Tibial artery (tissue), 4 donors: ENCODE measurements at regions not wholly inside any gene's neighbourhood (a gene's known extent, or its start where the extent isn't known, plus 50 kb on each side); places are given as distances from the start of the nearest gene placed in this dataset.

Source experiments
- DNase-seq, 2 donors: peaks; one replicate each; pipeline ENCODE4 v3.0.0-alpha.2; 2019
- H3K27ac ChIP-seq, 2 donors: fragments of 200-600 bp; sonication (generic) in 1 of 2; 1 replicate in 1 of 2; 2 replicates in 1 of 2; pipeline ENCODE4 v1.5.1; 2018 to 2019; ENCODE audit warnings: mild to moderate bottlenecking in 1 of 2
- H3K27me3 ChIP-seq, 2 donors: fragments of 200-600 bp; sonication (generic) in 1 of 2; one replicate each; pipeline versions ENCODE4 v1.5.1 to v1.6.0; 2016 to 2019
- H3K36me3 ChIP-seq, 3 donors: fragments of 200-600 bp; sonication (generic) in 2 of 3; one replicate each; pipeline ENCODE4 v1.5.1; 2016 to 2019; ENCODE audit warnings: mild to moderate bottlenecking in 2 of 3
- H3K4me1 ChIP-seq, 4 donors: fragments of 200-600 bp; sonication (generic) in 2 of 4; 1 replicate in 3 of 4; 2 replicates in 1 of 4; pipeline ENCODE4 v1.5.1; 2016 to 2019
- H3K4me3 ChIP-seq, 2 donors: fragments of 200-600 bp; sonication (generic) in 1 of 2; 1 replicate in 1 of 2; 2 replicates in 1 of 2; pipeline ENCODE4 v1.5.1; 2018 to 2019; ENCODE audit warnings: mild to moderate bottlenecking in 2 of 2
- H3K9me3 ChIP-seq, 3 donors: fragments of 200-600 bp; sonication (generic) in 1 of 3; one replicate each; pipeline ENCODE4 v1.5.1; 2016 to 2019
- CTCF ChIP-seq, 2 experiments: fragments of 200-600 bp in 1 of 2; fragments of 450-650 bp in 1 of 2; IDR thresholded peaks; one replicate each; pipeline ENCODE4 v1.5.1; 2017 to 2019; ENCODE audit warnings: antibody characterized with exemption in 2 of 2, mild to moderate bottlenecking in 1 of 2, moderate library complexity in 1 of 2
- intact Hi-C: fragments of 100-400 bp; cut with DNase I; formaldehyde crosslinking; loops from one replicate; pipeline ENCODE4 v1.15.0; 2023; ENCODE audit warnings: low total_unique reads

- H3K4me1 ChIP-seq = no peaks in the 10 kb centered on the region
- intact Hi-C loops = no loop called here
- no peak for TF ChIP-seq CTCF (IDR thresholded peaks at IDR 0.05)
Observed at GRCh38 chr1:212532469-212533147, 76.0 kb upstream of the ATF3 start.

GRCh38 chr1:212533148-212533517 lies 75.4 kb upstream of the ATF3 start:
- H3K27ac ChIP-seq = no peak overlapping the region
- no peak for DNase-seq
- H3K4me3 ChIP-seq = no peak overlapping the region
- H3K36me3 ChIP-seq = no peaks in the 10 kb centered on the region
- H3K4me1 ChIP-seq = no peaks in the 10 kb centered on the region
- no peaks in the 10 kb centered on the region for H3K27me3 ChIP-seq
- intact Hi-C loops = no loop called here
- no peak for TF ChIP-seq CTCF (IDR thresholded peaks at IDR 0.05)
- peaks cover 0 to 9% (median 0%) of the 10 kb centered on the region in 3 donors for H3K9me3 ChIP-seq

More at GRCh38 chr1:212532469-212533147, 76.0 kb upstream of the ATF3 start:
- DNase-seq = no peak
- Histone ChIP-seq H3K9me3 (peaks cover 0 to 9% (median 0%) of the 10 kb centered on the region in 3 donors), H3K36me3 (no peaks in the 10 kb centered on the region), H3K27ac (no peak overlapping the region), H3K27me3 (no peaks in the 10 kb centered on the region), H3K4me3 (no peak overlapping the region)

DNA sequence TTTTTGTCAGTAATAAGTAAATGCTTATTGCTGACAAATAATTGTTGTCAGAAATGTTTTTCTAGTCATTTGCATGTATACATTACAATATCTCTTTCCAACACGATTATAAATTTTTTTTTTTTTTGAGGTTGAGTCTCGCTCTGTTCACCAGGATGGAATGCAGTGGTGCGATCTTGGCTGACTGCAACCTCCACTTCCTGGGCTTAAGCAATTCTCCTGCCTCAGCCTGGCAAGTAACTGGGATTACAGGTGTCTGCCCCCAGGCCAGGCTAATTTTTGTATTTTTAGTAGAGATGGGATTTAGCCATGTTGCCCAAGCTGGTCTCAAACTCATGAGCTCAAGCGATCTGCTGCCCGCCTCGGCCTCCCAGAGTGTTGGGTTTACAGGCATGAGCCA lies 72.0 kb upstream of the ATF3 start:
- no peak overlapping the region for H3K4me3 ChIP-seq
- no peak for TF ChIP-seq CTCF (IDR thresholded peaks at IDR 0.05)
- H3K36me3 ChIP-seq = no peaks in the 10 kb centered on the region
- H3K4me1 ChIP-seq = no peaks in the 10 kb centered on the region
- H3K27me3 ChIP-seq = no peaks in the 10 kb centered on the region
- peaks cover 0 to 9% (median 0%) of the 10 kb centered on the region in 3 donors for H3K9me3 ChIP-seq
- no peak for DNase-seq
- intact Hi-C loops = no loop called here
- no peak overlapping the region for H3K27ac ChIP-seq

DNA sequence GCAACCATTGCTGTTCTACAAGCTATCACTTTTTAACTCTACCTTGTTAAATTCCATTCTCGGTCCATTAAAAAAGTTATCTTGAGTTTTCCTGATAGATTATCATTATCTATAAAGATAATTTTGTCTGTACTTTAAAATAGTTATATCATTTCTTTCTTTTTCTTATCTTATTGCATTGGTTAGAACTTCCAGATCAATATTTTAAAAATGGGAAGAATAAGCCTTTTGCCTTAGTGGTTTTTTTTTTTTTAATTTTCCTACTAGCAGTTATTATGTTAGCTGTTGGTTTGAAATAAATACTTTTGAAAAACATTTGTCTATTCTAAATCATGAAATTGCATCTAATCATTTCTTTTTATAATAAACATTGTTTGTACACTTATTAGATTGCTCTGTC lies 71.0 kb upstream of the ATF3 start:
- intact Hi-C loops = no loop called here
- Histone ChIP-seq H3K4me1 (no peaks in the 10 kb centered on the region), H3K27ac (no peak overlapping the region), H3K9me3 (peaks cover 0 to 9% (median 0%) of the 10 kb centered on the region in 3 donors), H3K36me3 (no peaks in the 10 kb centered on the region), H3K4me3 (no peak overlapping the region), H3K27me3 (no peaks in the 10 kb centered on the region)
- DNase-seq = no peak
- no peak for TF ChIP-seq CTCF (IDR thresholded peaks at IDR 0.05)

- Histone ChIP-seq H3K4me1 (no peaks in the 10 kb centered on the region), H3K27me3 (no peaks in the 10 kb centered on the region), H3K36me3 (no peaks in the 10 kb centered on the region), H3K27ac (no peak overlapping the region), H3K4me3 (no peak overlapping the region), H3K9me3 (peaks cover 0 to 9% (median 0%) of the 10 kb centered on the region in 3 donors)
- TF ChIP-seq CTCF (IDR thresholded peaks at IDR 0.05) = no peak
- intact Hi-C loops = no loop called here
- no peak for DNase-seq
Observed at GRCh38 chr1:212539737-212540430, 68.7 kb upstream of the ATF3 start.
